B cell (primary cell): ENCODE measurements at regions not wholly inside any gene's neighbourhood (a gene's known extent, or its start where the extent isn't known, plus 50 kb on each side); places are given as distances from the start of the nearest gene placed in this dataset.

ENCODE experiments used
- ATAC-seq: fragments of 200-7000 bp; cut with Tn5 transposase; one replicate; pipeline ENCODE4 v1.10.0; 2021; ENCODE audit warnings: low read depth, mild to moderate bottlenecking, moderate number of reproducible peaks, moderate library complexity
- CTCF ChIA-PET: fragments of 350-600 bp; sonication (Branson Sonifier 250); formaldehyde crosslinking; loops from one replicate; lab custom pipeline; 2021; ENCODE audit warnings: antibody characterized with exemption, inconsistent platforms; lab: Charles Lee
- POLR2A ChIA-PET: fragments of 350-600 bp; sonication (Branson Sonifier 250); formaldehyde crosslinking; loops from one replicate; lab custom pipeline; 2021; ENCODE audit warnings: antibody characterized with exemption; lab: Charles Lee
- DNase-seq: peaks from one replicate; pipeline ENCODE4 v3.0.0; 2013
- H2AFZ ChIP-seq: 2 replicates; pipeline ENCODE4 v1.6.1; 2012; ENCODE audit warnings: mild to moderate bottlenecking, low read depth, low read length; ENCODE audit not compliant: insufficient read depth, poor library complexity, severe bottlenecking
- H3K27ac ChIP-seq, 2 donors: 1 replicate in 1 of 2; 2 replicates in 1 of 2; pipeline ENCODE4 v1.5.1; 2012 to 2013; ENCODE audit warnings: low read length in 2 of 2, mild to moderate bottlenecking in 2 of 2, moderate library complexity in 1 of 2
- H3K27me3 ChIP-seq, 4 experiments: fragments of 200-600 bp in 1 of 4; sonication (generic) in 1 of 4; replicated peaks in 1 of 4; 1 replicate in 2 of 4; 2 replicates in 2 of 4; pipeline versions ENCODE4 v1.6.1 to v1.7.0; 2013 to 2016; ENCODE audit warnings: low read length in 3 of 4, mild to moderate bottlenecking in 2 of 4, mixed read lengths in 1 of 4, moderate library complexity in 1 of 4; ENCODE audit not compliant: insufficient read depth in 4 of 4, control insufficient read depth in 3 of 4; ENCODE audit errors: control extremely low read depth in 1 of 4
- H3K36me3 ChIP-seq, 2 experiments: replicated peaks in 1 of 2; 1 replicate in 1 of 2; 2 replicates in 1 of 2; pipeline versions ENCODE4 v1.6.1 to v1.7.1; 2013; ENCODE audit warnings: low read length in 1 of 2; ENCODE audit not compliant: insufficient read depth in 2 of 2, control insufficient read depth in 1 of 2; ENCODE audit errors: control extremely low read depth in 1 of 2, extremely low read depth in 1 of 2
- H3K4me1 ChIP-seq, 2 donors: fragments of 200-600 bp in 1 of 2; sonication (generic) in 1 of 2; 1 replicate in 1 of 2; 2 replicates in 1 of 2; pipeline versions ENCODE4 v1.5.1 to v1.6.1; 2013 to 2017; ENCODE audit warnings: low read length in 2 of 2; ENCODE audit not compliant: control insufficient read depth in 2 of 2, insufficient read depth in 2 of 2
- H3K4me2 ChIP-seq: replicated peaks from 2 replicates; pipeline ENCODE3; 2012; ENCODE audit warnings: mild to moderate bottlenecking, low read depth, low read length; ENCODE audit not compliant: poor library complexity, severe bottlenecking
- H3K4me3 ChIP-seq, 5 experiments: fragments of 200-600 bp in 1 of 5; sonication (generic) in 1 of 5; 1 replicate in 3 of 5; 2 replicates in 2 of 5; pipeline versions ENCODE4 v1.5.1 to v1.7.0; 2011 to 2016; ENCODE audit warnings: low read length in 4 of 5, mild to moderate bottlenecking in 4 of 5, low read depth in 2 of 5, control low read depth in 1 of 5, moderate library complexity in 1 of 5; ENCODE audit not compliant: insufficient read depth in 1 of 5; ENCODE audit errors: control extremely low read depth in 1 of 5, extremely low read depth in 1 of 5
- H3K79me2 ChIP-seq: fragments of 200-600 bp; sonication (generic); one replicate; pipeline ENCODE4 v1.6.0; 2016; ENCODE audit warnings: low read length; ENCODE audit not compliant: control insufficient read depth, insufficient read depth
- H3K9ac ChIP-seq: fragments of 200-600 bp; sonication (generic); 2 replicates; pipeline ENCODE4 v1.6.1; 2017; ENCODE audit warnings: mild to moderate bottlenecking, low read length, moderate library complexity
- H3K9me3 ChIP-seq, 3 donors: one replicate each; pipeline versions ENCODE4 v1.6.1 to v1.7.1; 2013; ENCODE audit warnings: low read length in 2 of 3; ENCODE audit not compliant: control insufficient read depth in 2 of 3, insufficient read depth in 1 of 3; ENCODE audit errors: control extremely low read depth in 1 of 3
- H4K20me1 ChIP-seq: 2 replicates; pipeline ENCODE4 v1.6.0; 2012; ENCODE audit warnings: mild to moderate bottlenecking, low read length; ENCODE audit not compliant: insufficient read depth, control insufficient read depth, poor library complexity, severe bottlenecking
- H3K27ac Mint-ChIP-seq: one replicate; pipeline ENCODE4 v1.8.0; 2021; ENCODE audit warnings: mixed read lengths
- H3K27me3 Mint-ChIP-seq: one replicate; pipeline ENCODE4 v1.8.0; 2021; ENCODE audit warnings: mixed read lengths
- H3K4me1 Mint-ChIP-seq: one replicate; pipeline ENCODE4 v1.8.0; 2021; ENCODE audit warnings: mixed read lengths
- H3K4me3 Mint-ChIP-seq: one replicate; pipeline ENCODE4 v1.8.0; 2021; ENCODE audit warnings: mixed read lengths
- H3K9me3 Mint-ChIP-seq: one replicate; pipeline ENCODE4 v1.8.0; 2022; ENCODE audit warnings: mixed read lengths; ENCODE audit not compliant: insufficient read depth
- EZH2 ChIP-seq: IDR thresholded peaks from 2 replicates; pipeline ENCODE4 v1.6.1; 2012; ENCODE audit warnings: borderline replicate concordance, low read depth, mild to moderate bottlenecking, moderate library complexity, low read length; ENCODE audit not compliant: insufficient read depth, poor library complexity, severe bottlenecking
- WGBS: methylation state at CpG from one replicate; pipeline ENCODE4 v1.1.5; 2013; ENCODE audit warnings: missing lambda C conversion rate; ENCODE audit not compliant: insufficient coverage; 5-methylcytosine and 5-hydroxymethylcytosine counted together
- intact Hi-C: fragments of 100-400 bp; cut with micrococcal nuclease; formaldehyde crosslinking; loops from one replicate; pipeline ENCODE4 v1.10.0; 2022
- TF ChIP-seq, protein P1 (sequence below): fragments of 200-600 bp; IDR thresholded peaks from one replicate; pipeline ENCODE4 v1.8.0; 2022; ENCODE audit warnings: antibody characterized with exemption, mild to moderate bottlenecking

GRCh38 chr3:72050771-72051170 lies 265.8 kb upstream of the PROK2 start:
- Histone ChIP-seq H3K27me3 (no peaks in the 10 kb centered on the region), H3K4me1 (no peaks in the 10 kb centered on the region), H3K9ac (no peak overlapping the region), H2AFZ (no peak overlapping the region), H3K27ac (no peak overlapping the region), H3K79me2 (no peaks in the 10 kb centered on the region), H3K4me2 (no peak overlapping the region), H3K4me3 (no peak overlapping the region), H3K36me3 (no peaks in the 10 kb centered on the region), H3K9me3 (no peaks in the 10 kb centered on the region), H4K20me1 (no peaks in the 10 kb centered on the region)
- Mint-ChIP-seq H3K4me3 (no peak overlapping the region), H3K27me3 (no peaks in the 10 kb centered on the region), H3K9me3 (no peaks in the 10 kb centered on the region), H3K4me1 (no peaks in the 10 kb centered on the region), H3K27ac (no peak overlapping the region)
- 92% methylated on average over 4 of the region's 5 CpGs for WGBS
- no peak for TF ChIP-seq EZH2
- TF ChIP-seq, protein P1, sequence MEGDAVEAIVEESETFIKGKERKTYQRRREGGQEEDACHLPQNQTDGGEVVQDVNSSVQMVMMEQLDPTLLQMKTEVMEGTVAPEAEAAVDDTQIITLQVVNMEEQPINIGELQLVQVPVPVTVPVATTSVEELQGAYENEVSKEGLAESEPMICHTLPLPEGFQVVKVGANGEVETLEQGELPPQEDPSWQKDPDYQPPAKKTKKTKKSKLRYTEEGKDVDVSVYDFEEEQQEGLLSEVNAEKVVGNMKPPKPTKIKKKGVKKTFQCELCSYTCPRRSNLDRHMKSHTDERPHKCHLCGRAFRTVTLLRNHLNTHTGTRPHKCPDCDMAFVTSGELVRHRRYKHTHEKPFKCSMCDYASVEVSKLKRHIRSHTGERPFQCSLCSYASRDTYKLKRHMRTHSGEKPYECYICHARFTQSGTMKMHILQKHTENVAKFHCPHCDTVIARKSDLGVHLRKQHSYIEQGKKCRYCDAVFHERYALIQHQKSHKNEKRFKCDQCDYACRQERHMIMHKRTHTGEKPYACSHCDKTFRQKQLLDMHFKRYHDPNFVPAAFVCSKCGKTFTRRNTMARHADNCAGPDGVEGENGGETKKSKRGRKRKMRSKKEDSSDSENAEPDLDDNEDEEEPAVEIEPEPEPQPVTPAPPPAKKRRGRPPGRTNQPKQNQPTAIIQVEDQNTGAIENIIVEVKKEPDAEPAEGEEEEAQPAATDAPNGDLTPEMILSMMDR: no peak
- ATAC-seq: no peak
- ChIA-PET POLR2A (no interaction called here), CTCF (interaction anchor here (0.6 kb wide), 1 partner anchor 146 kb away, joined by 3 read pairs; no protein-coding TSS in a partner anchor)
- intact Hi-C loops: no loop called here
- DNase-seq: no peak

DNA sequence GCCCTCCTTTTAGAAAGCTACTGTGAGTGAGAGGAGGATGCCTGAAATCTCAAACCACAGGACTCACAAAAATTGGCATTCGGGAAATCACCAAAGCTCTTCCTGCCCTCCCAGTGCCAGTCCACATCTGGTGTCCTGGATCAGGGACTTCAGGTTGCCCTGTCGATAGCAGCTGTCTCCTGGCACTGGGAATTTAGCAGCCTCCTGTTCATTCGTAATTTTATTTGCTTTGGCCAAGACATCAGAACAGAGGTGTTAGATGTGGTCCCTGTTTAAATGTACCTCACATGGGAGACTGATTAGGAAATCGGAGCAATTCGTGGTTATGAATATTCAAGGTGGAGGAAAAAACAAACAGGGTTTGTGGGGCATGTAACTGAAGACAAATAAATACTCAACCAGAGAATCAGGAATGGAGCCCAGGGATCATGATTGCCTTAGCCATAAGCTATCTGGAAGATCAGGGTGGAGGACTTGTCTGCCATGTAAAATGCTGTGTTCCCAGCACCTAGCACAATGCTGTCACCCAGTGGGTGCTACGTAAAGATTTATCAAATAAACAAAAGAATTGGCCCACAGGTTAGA lies 265.2 kb upstream of the PROK2 start:
- no peak overlapping the region for H3K4me2 ChIP-seq
- H3K27me3 ChIP-seq: no peaks in the 10 kb centered on the region
- WGBS: 92% methylated on average over 3 of the region's 6 CpGs
- no peaks in the 10 kb centered on the region for H3K79me2 ChIP-seq
- ChIA-PET CTCF (interaction anchor here (0.6 kb wide), 1 partner anchor 147 kb away, joined by 3 read pairs; no protein-coding TSS in a partner anchor), POLR2A (no interaction called here)
- H4K20me1 ChIP-seq: no peaks in the 10 kb centered on the region
- no peak overlapping the region for H3K4me3 ChIP-seq
- intact Hi-C loops: no loop called here
- H3K36me3 ChIP-seq: no peaks in the 10 kb centered on the region
- H3K9ac ChIP-seq: no peak overlapping the region
- H3K27ac ChIP-seq: no peak overlapping the region
- Mint-ChIP-seq H3K4me1 (no peaks in the 10 kb centered on the region), H3K4me3 (no peak overlapping the region), H3K27ac (no peak overlapping the region), H3K27me3 (no peaks in the 10 kb centered on the region), H3K9me3 (no peaks in the 10 kb centered on the region)
- TF ChIP-seq EZH2: no peak
- TF ChIP-seq, protein P1: no peak
- no peak for DNase-seq
- no peaks in the 10 kb centered on the region for H3K9me3 ChIP-seq
- no peaks in the 10 kb centered on the region for H3K4me1 ChIP-seq
- no peak overlapping the region for H2AFZ ChIP-seq
- no peak for ATAC-seq
